ENCODE measurements at regions not wholly inside any gene's neighbourhood (a gene's known extent, or its start where the extent isn't known, plus 50 kb on each side); places are given as distances from the start of the nearest gene placed in this dataset.

GRCh38 chr3:66778777-66779176 lies 219.3 kb upstream of the KBTBD8 start:
- Histone ChIP-seq H4K20me1 (replicated peaks; ENCODE audit: control insufficient read depth, insufficient read depth, low read length) (no peaks in the 10 kb centered on the region), H3K4me1 (replicated peaks in 1 of 2; ENCODE audit: control insufficient read depth in 2 of 2, insufficient read depth in 2 of 2, low read length in 2 of 2) (no peaks in the 10 kb centered on the region), H3K27me3 (ENCODE audit: control insufficient read depth in 2 of 2, insufficient read depth in 2 of 2, low read length in 2 of 2) (no peaks in the 10 kb centered on the region), H3K79me2 (ENCODE audit: control insufficient read depth, insufficient read depth, low read length) (no peaks in the 10 kb centered on the region), H3K4me3 (no peak overlapping the region), H3K36me3 (ENCODE audit: control insufficient read depth, insufficient read depth, low read length) (no peaks in the 10 kb centered on the region), H3K9ac (ENCODE audit: insufficient read depth in 1 of 2, low read depth in 2 of 2, low read length in 2 of 2) (no peak overlapping the region), H3K27ac (ENCODE audit: extremely low read depth, low read depth, low read length) (no peak overlapping the region), H3K4me2 (ENCODE audit: insufficient read depth, low read length) (no peak overlapping the region), H2AFZ (ENCODE audit: low read depth, low read length) (no peak overlapping the region), H3K9me1 (ENCODE audit: control insufficient read depth, insufficient read depth, low read length) (no peaks in the 10 kb centered on the region), H3K9me3 (replicated peaks; ENCODE audit: control insufficient read depth, insufficient read depth, low read depth, low read length) (no peaks in the 10 kb centered on the region)
- no TSS peak for BruUV-seq (replicated peaks)
- DNase-seq (ENCODE audit: extremely low read depth in 1 of 4, low spot score in 3 of 4) (no peak), ATAC-seq (no peak), FAIRE-seq (no peak)
- in situ Hi-C loops (cut with MboI) = no loop called here
- ChIA-PET CTCF (ENCODE audit: low intra/inter-chr PET ratio) (no interaction called here), POLR2A (no interaction called here)
- WGBS (ENCODE audit: insufficient coverage, low coverage, missing lambda C conversion rate) = 0% methylated on average over 3 of the region's 3 CpGs
- intact Hi-C loops (cut with micrococcal nuclease) = no loop called here
- TF ChIP-seq E2F5 (CRISPR knock-in tag; IDR thresholded peaks at IDR 0.05) = no peak
- no peak for TF ChIP-seq E2F8 (IDR thresholded peaks at IDR 0.05; ENCODE audit: low read depth, partially characterized antibody)
- TF ChIP-seq NCOA4 (IDR thresholded peaks at IDR 0.05; ENCODE audit: partially characterized antibody) = no peak
- no peak for TF ChIP-seq KDM1A (IDR thresholded peaks at IDR 0.05)
- TF ChIP-seq MAFK (IDR thresholded peaks at IDR 0.05; ENCODE audit: low read length) = no peak
- TF ChIP-seq RBM39 (optimal IDR thresholded peaks at IDR 0.05; ENCODE audit: low read depth, low read length) = no peak
- no peak for TF ChIP-seq MAZ (CRISPR knock-in tag; conservative IDR thresholded peaks at IDR 0.05 in 1 of 2, IDR thresholded peaks at IDR 0.05 in 1 of 2)
- TF ChIP-seq ZNF146 (CRISPR knock-in tag; IDR thresholded peaks at IDR 0.05; ENCODE audit: unreplicated experiment) = no peak
- TF ChIP-seq ATF7 (IDR thresholded peaks at IDR 0.05) = no peak
- no peak for TF ChIP-seq STAT6 (CRISPR knock-in tag; IDR thresholded peaks at IDR 0.05)
- no peak for TF ChIP-seq ETV5 (CRISPR knock-in tag; IDR thresholded peaks at IDR 0.05; ENCODE audit: low read depth)
- TF ChIP-seq SIRT6 (IDR thresholded peaks at IDR 0.05; ENCODE audit: low read depth, low read length) = no peak
- no peak for TF ChIP-seq BRCA1 (IDR thresholded peaks at IDR 0.05)
- no peak for TF ChIP-seq BRCA1 (CRISPR knock-in tag; IDR thresholded peaks at IDR 0.05)
- no peak for TF ChIP-seq PHF21A (IDR thresholded peaks at IDR 0.05; ENCODE audit: borderline replicate concordance, low read depth)
- TF ChIP-seq TCF15 (CRISPR knock-in tag; IDR thresholded peaks at IDR 0.05) = no peak
- TF ChIP-seq SRSF3 (IDR thresholded peaks at IDR 0.05; ENCODE audit: insufficient read depth, low read length) = no peak
